ENCODE measurements at regions not wholly inside any gene's neighbourhood (a gene's known extent, or its start where the extent isn't known, plus 50 kb on each side); places are given as distances from the start of the nearest gene placed in this dataset.

- no peaks in the 10 kb centered on the region for H3K9me3 Mint-ChIP-seq
- ATAC-seq (ENCODE audit: low read depth) (no peak), DNase-seq (no peak)
- no peak overlapping the region for H3K4me3 Mint-ChIP-seq
- H3K27me3 Mint-ChIP-seq = no peaks in the 10 kb centered on the region
- no peak for TF ChIP-seq CTCF (IDR thresholded peaks at IDR 0.05)
- H3K27ac Mint-ChIP-seq = no peak overlapping the region
- H3K36me3 Mint-ChIP-seq (ENCODE audit: low read depth) = no peaks in the 10 kb centered on the region
- intact Hi-C loops (cut with micrococcal nuclease) = no loop called here
- POLR2A ChIA-PET = no interaction called here
- CTCF ChIA-PET = no interaction called here
- H3K4me1 Mint-ChIP-seq = no peaks in the 10 kb centered on the region
Observed at GRCh38 chr2:220915092-220915623, 656.9 kb downstream of the EPHA4 start.

GRCh38 chr2:220916931-220917330 lies 655.2 kb downstream of the EPHA4 start:
- Mint-ChIP-seq H3K4me1 (no peaks in the 10 kb centered on the region), H3K9me3 (no peaks in the 10 kb centered on the region), H3K27me3 (no peaks in the 10 kb centered on the region), H3K36me3 (ENCODE audit: low read depth) (no peaks in the 10 kb centered on the region), H3K27ac (no peak overlapping the region), H3K4me3 (no peak overlapping the region)
- ChIA-PET CTCF (no interaction called here), POLR2A (no interaction called here)
- TF ChIP-seq CTCF (IDR thresholded peaks at IDR 0.05) = no peak
- no peak for ATAC-seq (ENCODE audit: low read depth)
- intact Hi-C loops (cut with micrococcal nuclease) = no loop called here
- no peak for DNase-seq

DNA sequence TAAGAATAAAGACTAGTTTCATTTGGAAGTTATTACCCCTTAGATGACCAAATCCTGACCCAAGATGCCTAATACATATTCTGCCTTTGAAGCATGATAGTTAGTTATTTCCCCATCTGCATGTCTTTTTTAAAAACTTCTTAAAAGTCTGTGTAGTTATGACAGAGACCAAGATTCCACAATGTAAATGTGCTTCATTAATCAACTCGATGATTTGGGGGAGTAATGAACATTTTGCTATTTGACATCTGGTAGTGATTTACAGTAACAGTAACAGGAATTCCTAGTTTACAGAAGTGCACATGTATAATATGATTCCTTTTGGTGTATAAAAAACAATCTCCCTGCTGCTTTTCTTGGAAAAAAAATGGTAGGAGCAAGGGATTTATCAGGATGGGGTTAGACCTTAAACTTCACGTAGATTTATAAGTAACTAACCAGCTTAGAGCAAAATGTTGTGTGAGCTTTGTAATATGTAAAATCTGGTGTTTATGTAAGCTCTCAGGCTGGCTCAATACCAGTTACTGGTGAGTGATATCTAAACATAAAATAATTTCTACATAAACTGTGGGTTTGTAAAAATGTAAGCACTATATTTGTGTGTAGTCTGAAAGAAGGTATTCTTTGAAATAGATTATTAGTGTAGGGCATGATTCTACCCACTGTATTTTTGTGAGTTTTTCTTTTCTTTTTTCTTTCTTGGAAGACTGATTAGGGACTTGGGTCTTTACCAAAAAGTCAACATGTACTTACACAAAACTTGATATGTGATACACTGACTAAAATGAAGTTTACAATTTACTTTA lies 641.6 kb downstream of the EPHA4 start:
- Mint-ChIP-seq H3K27me3 (no peaks in the 10 kb centered on the region), H3K4me3 (no peak overlapping the region), H3K36me3 (ENCODE audit: low read depth) (no peaks in the 10 kb centered on the region), H3K27ac (no peak overlapping the region), H3K4me1 (no peaks in the 10 kb centered on the region), H3K9me3 (peaks cover 16% of the 10 kb centered on the region)
- ATAC-seq (ENCODE audit: low read depth) = no peak
- ChIA-PET POLR2A (no interaction called here), CTCF (no interaction called here)
- no peak for DNase-seq
- no peak for TF ChIP-seq CTCF (IDR thresholded peaks at IDR 0.05)
- intact Hi-C loops (cut with micrococcal nuclease) = no loop called here

DNA sequence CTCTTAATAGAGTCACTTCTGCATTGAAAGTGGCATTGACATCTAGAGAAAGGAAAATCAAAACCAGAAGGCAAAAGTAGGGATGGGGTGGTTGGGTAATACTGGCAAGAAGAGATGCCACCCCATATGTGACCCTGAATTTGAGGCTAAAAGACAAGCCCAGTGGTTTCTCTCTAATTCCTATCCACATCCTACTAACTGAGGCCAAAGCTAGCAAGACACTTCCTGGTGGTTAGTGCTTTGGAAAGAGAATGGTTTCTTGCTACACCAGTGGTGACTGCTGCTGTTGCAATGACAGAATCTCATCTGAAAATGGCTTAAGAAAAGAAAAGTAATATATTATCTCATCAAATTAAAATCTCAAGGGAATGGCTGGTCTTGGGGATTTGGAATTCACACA lies 640.6 kb downstream of the EPHA4 start:
- DNase-seq = no peak
- ATAC-seq (ENCODE audit: low read depth) = no peak
- Mint-ChIP-seq H3K27ac (no peak overlapping the region), H3K4me1 (no peaks in the 10 kb centered on the region), H3K4me3 (no peak overlapping the region), H3K27me3 (peaks cover 1% of the 10 kb centered on the region), H3K36me3 (ENCODE audit: low read depth) (no peaks in the 10 kb centered on the region), H3K9me3 (peaks cover 14% of the 10 kb centered on the region)
- intact Hi-C loops (cut with micrococcal nuclease) = no loop called here
- CTCF ChIA-PET = no interaction called here
- TF ChIP-seq CTCF (IDR thresholded peaks at IDR 0.05) = no peak
- POLR2A ChIA-PET = no interaction called here

DNA sequence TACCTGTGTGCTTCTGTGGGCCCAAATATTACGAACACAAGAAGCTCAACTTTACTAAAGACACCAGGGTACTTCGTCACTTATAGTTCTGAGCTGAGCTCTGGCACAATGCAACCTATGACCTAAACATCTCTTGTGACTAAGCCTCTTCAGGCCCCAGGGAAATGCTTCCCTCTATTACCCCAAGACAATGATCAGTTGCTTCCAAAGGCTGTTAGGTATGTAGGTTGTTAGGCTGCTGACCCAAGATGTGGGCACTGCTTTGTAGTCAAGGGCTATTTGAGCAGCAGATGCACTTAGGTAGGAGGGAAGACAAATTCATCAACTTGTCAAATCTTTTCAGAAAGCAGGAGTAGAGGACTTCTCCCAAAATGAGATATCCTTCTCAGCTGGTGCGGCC lies 640.1 kb downstream of the EPHA4 start:
- Mint-ChIP-seq H3K4me3 (no peak overlapping the region), H3K27me3 (peaks cover 2% of the 10 kb centered on the region), H3K36me3 (ENCODE audit: low read depth) (no peaks in the 10 kb centered on the region), H3K4me1 (no peaks in the 10 kb centered on the region), H3K9me3 (peaks cover 8% of the 10 kb centered on the region), H3K27ac (no peak overlapping the region)
- ATAC-seq (ENCODE audit: low read depth) (no peak), DNase-seq (no peak)
- intact Hi-C loops (cut with micrococcal nuclease) = no loop called here
- ChIA-PET POLR2A (no interaction called here), CTCF (no interaction called here)
- no peak for TF ChIP-seq CTCF (IDR thresholded peaks at IDR 0.05)
